HL-60 (cell line): ENCODE measurements at regions not wholly inside any gene's neighbourhood (a gene's known extent, or its start where the extent isn't known, plus 50 kb on each side); places are given as distances from the start of the nearest gene placed in this dataset.

Source experiments
- DNase-seq, 2 experiments: peaks; one replicate each; pipeline ENCODE4 v3.0.0-alpha.2; 2010 to 2020; ENCODE audit warnings: low read depth in 1 of 2, low spot score in 1 of 2
- H3K27ac ChIP-seq: fragments of 250-450 bp; sonication (Bioruptor Pico); replicated peaks from 2 replicates; pipeline ENCODE4 v1.5.1; 2020; ENCODE audit warnings: mild to moderate bottlenecking, moderate library complexity
- H3K27me3 ChIP-seq: fragments of 250-450 bp; sonication (Bioruptor Pico); 2 replicates; pipeline ENCODE4 v1.5.1; 2021; ENCODE audit warnings: mild to moderate bottlenecking, moderate library complexity; ENCODE audit not compliant: insufficient read depth, poor library complexity, severe bottlenecking
- H3K4me3 ChIP-seq: replicated peaks from 2 replicates; pipeline ENCODE4 v1.5.1; 2011; ENCODE audit warnings: mild to moderate bottlenecking, control low read depth, low read length; ENCODE audit not compliant: insufficient read depth
- GABPA ChIP-seq: IDR thresholded peaks from 2 replicates; pipeline ENCODE4 v1.6.1; 2012; ENCODE audit warnings: low read depth
- POLR2AphosphoS5 ChIP-seq: IDR thresholded peaks from 2 replicates; pipeline ENCODE4 v1.6.1; 2012; ENCODE audit warnings: low read depth
- SPI1 ChIP-seq: IDR thresholded peaks from 2 replicates; pipeline ENCODE4 v1.6.1; 2012; ENCODE audit warnings: low read depth, mild to moderate bottlenecking, borderline replicate concordance
- TF ChIP-seq, protein P1 (sequence below): IDR thresholded peaks from 2 replicates; pipeline ENCODE4 v1.6.1; 2012; ENCODE audit warnings: low read depth; ENCODE audit not compliant: insufficient replicate concordance
- TF ChIP-seq, protein P2 (sequence below): IDR thresholded peaks from one replicate; pipeline ENCODE4 v1.5.1; 2011; ENCODE audit warnings: low read length, control low read depth, inconsistent platforms; ENCODE audit not compliant: insufficient read depth

DNA sequence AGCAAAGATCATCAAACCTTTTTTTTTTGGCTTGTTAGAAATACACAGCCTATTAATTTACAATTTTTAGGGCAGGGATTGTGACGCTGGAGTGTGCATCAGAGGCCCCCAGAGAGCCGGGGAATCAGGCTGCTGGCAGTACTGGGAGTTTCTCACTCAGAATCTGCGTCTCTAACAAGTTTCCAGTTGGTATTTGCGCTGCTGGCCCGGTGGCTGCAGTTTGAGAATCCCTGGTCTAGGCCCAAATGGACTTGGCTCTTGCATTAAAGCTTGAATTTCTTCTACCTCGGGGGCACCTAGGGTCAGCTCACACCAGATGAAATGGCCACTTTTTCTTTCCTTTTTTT, 150.9 kb upstream of the CIBAR2 start:
- H3K27ac ChIP-seq: no peak overlapping the region
- DNase-seq: no peak
- H3K4me3 ChIP-seq: no peak overlapping the region
- TF ChIP-seq, protein P1, sequence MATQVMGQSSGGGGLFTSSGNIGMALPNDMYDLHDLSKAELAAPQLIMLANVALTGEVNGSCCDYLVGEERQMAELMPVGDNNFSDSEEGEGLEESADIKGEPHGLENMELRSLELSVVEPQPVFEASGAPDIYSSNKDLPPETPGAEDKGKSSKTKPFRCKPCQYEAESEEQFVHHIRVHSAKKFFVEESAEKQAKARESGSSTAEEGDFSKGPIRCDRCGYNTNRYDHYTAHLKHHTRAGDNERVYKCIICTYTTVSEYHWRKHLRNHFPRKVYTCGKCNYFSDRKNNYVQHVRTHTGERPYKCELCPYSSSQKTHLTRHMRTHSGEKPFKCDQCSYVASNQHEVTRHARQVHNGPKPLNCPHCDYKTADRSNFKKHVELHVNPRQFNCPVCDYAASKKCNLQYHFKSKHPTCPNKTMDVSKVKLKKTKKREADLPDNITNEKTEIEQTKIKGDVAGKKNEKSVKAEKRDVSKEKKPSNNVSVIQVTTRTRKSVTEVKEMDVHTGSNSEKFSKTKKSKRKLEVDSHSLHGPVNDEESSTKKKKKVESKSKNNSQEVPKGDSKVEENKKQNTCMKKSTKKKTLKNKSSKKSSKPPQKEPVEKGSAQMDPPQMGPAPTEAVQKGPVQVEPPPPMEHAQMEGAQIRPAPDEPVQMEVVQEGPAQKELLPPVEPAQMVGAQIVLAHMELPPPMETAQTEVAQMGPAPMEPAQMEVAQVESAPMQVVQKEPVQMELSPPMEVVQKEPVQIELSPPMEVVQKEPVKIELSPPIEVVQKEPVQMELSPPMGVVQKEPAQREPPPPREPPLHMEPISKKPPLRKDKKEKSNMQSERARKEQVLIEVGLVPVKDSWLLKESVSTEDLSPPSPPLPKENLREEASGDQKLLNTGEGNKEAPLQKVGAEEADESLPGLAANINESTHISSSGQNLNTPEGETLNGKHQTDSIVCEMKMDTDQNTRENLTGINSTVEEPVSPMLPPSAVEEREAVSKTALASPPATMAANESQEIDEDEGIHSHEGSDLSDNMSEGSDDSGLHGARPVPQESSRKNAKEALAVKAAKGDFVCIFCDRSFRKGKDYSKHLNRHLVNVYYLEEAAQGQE: no peak
- TF ChIP-seq GABPA (no peak), SPI1 (no peak), POLR2AphosphoS5 (no peak)
- TF ChIP-seq, protein P2, sequence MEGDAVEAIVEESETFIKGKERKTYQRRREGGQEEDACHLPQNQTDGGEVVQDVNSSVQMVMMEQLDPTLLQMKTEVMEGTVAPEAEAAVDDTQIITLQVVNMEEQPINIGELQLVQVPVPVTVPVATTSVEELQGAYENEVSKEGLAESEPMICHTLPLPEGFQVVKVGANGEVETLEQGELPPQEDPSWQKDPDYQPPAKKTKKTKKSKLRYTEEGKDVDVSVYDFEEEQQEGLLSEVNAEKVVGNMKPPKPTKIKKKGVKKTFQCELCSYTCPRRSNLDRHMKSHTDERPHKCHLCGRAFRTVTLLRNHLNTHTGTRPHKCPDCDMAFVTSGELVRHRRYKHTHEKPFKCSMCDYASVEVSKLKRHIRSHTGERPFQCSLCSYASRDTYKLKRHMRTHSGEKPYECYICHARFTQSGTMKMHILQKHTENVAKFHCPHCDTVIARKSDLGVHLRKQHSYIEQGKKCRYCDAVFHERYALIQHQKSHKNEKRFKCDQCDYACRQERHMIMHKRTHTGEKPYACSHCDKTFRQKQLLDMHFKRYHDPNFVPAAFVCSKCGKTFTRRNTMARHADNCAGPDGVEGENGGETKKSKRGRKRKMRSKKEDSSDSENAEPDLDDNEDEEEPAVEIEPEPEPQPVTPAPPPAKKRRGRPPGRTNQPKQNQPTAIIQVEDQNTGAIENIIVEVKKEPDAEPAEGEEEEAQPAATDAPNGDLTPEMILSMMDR: no peak
- H3K27me3 ChIP-seq: peaks cover 25% of the 10 kb centered on the region

DNA sequence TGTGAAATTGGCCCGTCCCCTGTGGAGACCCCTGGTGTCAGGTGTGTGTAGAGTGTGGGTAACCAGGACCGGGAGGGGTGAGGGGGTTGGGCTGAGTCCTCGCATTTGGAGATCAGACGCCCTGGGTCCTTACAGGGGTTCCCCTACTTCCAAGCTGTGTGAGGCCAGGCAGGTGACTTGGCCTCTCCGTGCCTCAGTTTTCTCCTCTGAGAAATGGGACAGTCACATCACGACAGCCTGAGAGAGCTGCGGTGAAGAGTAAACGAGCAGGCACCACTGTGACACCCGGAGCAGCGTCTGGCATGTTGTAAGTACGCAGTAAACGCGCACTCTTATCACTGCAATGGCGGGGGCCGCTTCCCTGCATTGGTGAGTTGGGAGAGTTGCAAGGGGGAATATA, 152.5 kb upstream of the CIBAR2 start:
- Histone ChIP-seq H3K4me3 (no peak overlapping the region), H3K27ac (no peak overlapping the region), H3K27me3 (peaks cover 13% of the 10 kb centered on the region)
- TF ChIP-seq, protein P1: no peak
- TF ChIP-seq POLR2AphosphoS5: no peak
- no peak for DNase-seq

DNA sequence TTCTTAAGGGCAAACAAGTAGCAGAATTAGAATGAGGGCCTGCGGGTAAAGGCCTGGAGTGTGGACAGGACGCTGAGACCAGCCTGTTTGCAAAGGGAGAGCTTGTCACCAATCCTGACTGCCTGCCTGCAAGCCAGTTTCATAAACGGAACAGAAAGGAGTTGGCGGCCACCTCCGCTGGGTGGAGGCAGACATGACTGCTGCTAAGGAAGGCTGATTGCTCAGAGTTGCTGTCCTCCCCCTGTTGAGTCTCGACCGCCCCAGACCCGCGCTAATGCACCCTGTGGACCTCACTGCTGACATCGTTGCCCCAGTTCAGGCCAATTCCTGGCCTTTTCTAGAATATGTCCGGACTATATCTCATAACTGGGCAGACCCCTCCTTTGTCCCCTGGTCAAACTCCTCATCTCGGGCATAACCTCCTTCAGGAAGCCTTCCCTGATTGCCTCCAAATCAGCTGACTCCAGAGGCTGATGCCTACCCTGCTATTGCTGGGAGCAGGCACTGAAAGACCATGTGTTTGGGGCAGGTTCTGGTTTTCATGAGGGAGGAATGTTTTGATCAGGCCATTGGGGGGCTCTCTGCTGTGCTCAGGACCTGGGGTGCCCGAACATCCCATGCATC, 153.0 kb upstream of the CIBAR2 start:
- no peak overlapping the region for H3K27ac ChIP-seq
- peaks cover 13% of the 10 kb centered on the region for H3K27me3 ChIP-seq
- TF ChIP-seq POLR2AphosphoS5 (no peak), SPI1 (no peak), GABPA (no peak)
- TF ChIP-seq, protein P2: no peak
- TF ChIP-seq, protein P1: no peak
- no peak for DNase-seq
- no peak overlapping the region for H3K4me3 ChIP-seq

DNA sequence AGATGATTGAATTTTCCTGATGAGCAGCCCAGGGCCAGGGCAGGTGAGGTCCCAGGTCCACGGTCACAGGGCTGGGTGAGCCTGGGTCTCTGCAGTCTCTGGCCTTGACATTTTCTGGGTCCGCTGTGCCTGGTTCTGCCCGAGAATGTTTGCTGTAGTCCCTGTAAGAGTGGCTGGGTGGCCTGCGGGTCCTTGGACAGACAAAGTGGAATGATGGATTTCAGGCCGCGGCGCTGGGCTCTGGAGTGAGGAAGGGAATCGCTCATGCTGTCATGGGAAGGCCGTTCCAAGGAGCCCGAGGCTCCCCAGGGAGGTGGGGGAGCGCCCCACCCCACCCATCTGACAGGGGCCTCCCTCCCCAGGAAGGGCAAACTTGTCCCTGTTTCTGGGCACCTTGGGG, 153.5 kb upstream of the CIBAR2 start:
- Histone ChIP-seq H3K27ac (no peak overlapping the region), H3K27me3 (peaks cover 13% of the 10 kb centered on the region), H3K4me3 (no peak overlapping the region)
- no peak for TF ChIP-seq SPI1
- TF ChIP-seq POLR2AphosphoS5: no peak
- no peak for TF ChIP-seq GABPA
- TF ChIP-seq, protein P2: no peak
- TF ChIP-seq, protein P1: no peak
- DNase-seq: no peak
